ACC112 (cell line): ENCODE measurements at regions not wholly inside any gene's neighbourhood (a gene's known extent, or its start where the extent isn't known, plus 50 kb on each side); places are given as distances from the start of the nearest gene placed in this dataset.

Source experiments
- H2AFZ ChIP-seq: fragments of 200-600 bp; sonication (generic); one replicate; pipeline ENCODE4 v1.6.0; 2017; ENCODE audit warnings: antibody characterized with exemption, low read length; ENCODE audit not compliant: unreplicated experiment
- H3K27ac ChIP-seq: fragments of 200-600 bp; sonication (generic); 2 replicates; pipeline ENCODE4 v1.5.1; 2014; ENCODE audit warnings: low read depth, mild to moderate bottlenecking, antibody characterized with exemption, low read length, moderate library complexity
- H3K27me3 ChIP-seq: fragments of 200-600 bp; sonication (generic); 2 replicates; pipeline ENCODE4 v1.6.1; 2014; ENCODE audit warnings: mild to moderate bottlenecking, antibody characterized with exemption, low read length, moderate library complexity, mixed read lengths; ENCODE audit not compliant: insufficient read depth
- H3K36me3 ChIP-seq: fragments of 200-600 bp; sonication (generic); 2 replicates; pipeline ENCODE4 v1.6.1; 2016; ENCODE audit warnings: mild to moderate bottlenecking, antibody characterized with exemption, low read length, moderate library complexity, mixed read lengths; ENCODE audit not compliant: insufficient read depth
- H3K4me1 ChIP-seq: fragments of 200-600 bp; sonication (generic); one replicate; pipeline ENCODE4 v1.6.1; 2016; ENCODE audit warnings: low read length, mixed read lengths; ENCODE audit not compliant: insufficient read depth, unreplicated experiment, control insufficient read depth
- H3K4me3 ChIP-seq: fragments of 200-600 bp; sonication (generic); 2 replicates; pipeline ENCODE4 v1.5.1; 2014; ENCODE audit warnings: mild to moderate bottlenecking, low read depth, low read length
- H3K79me2 ChIP-seq: fragments of 200-600 bp; sonication (generic); one replicate; pipeline ENCODE4 v1.6.0; 2016; ENCODE audit warnings: low read length; ENCODE audit not compliant: control insufficient read depth, unreplicated experiment, insufficient read depth

DNA sequence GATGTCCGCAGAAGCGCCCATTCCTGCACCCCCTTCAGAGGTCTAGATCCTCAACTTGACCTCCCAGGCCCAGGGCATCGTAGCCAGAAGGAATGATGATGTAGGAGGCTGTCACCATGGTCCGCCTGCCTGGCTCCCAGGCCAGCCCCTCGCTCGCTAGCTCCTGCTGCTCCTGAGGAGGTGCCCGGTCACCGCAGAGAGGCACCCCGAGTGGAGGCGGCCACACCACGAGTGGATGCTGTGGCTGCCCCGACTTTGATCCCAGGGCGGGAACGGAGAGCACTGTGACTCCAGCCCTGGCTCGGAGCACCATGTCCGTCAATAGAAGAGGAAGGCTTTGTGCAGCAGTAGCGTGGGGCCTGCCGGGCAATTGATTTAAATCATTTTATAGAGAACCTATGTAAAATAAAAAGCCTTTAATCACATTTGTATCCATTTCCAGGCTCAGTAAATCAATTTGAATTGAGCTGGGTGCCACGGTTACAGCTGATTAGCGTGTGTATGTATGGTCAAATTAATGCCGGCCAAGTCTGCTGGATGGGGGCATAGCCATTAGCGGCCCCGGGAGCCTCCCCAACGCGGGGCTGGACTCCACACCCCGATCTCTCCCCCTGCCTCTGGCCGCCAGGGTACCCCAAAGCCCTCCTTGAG, 122.6 kb upstream of the GSE1 start:
- Histone ChIP-seq H3K27ac (no peak overlapping the region), H2AFZ (no peak overlapping the region), H3K36me3 (no peaks in the 10 kb centered on the region), H3K79me2 (no peaks in the 10 kb centered on the region), H3K4me3 (no peak overlapping the region), H3K27me3 (no peaks in the 10 kb centered on the region), H3K4me1 (peaks cover 11% of the 10 kb centered on the region)

DNA sequence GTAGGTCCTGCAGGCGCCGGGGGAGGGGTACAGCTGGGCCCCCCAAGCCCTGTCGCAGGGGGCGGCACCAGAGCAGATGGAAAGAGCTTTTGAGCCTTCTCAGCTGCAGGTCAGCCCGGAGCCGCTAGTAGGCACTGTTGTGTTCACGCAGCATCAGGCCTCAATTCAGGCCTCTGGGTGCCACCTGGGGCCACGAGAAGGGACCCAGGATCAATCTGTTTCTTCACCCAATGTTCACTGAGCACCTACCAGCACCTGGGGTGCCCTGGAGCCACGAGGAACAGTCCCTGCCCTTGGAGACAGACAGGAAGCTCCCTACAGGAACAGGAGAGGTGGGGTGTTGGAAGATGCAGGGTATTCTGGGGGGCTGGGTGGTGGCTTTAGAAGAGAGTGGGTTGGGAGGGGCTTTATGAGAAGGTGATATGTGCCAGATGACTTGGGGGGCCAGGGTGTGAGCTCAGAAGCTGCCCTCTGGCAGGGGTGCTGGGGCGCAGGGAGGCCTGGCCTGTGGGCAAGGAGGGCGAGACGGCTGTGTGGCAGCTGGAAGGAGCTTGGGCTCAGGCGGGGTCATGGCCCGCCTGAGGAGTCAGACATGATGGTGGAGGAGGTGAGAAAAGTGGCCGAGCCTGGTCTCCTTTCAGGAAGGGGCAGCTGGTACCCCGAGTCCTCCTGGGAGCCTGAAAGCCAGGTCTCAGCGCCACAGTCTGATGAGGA, 121.9 kb upstream of the GSE1 start:
- Histone ChIP-seq H2AFZ (no peak overlapping the region), H3K4me1 (peaks cover 11% of the 10 kb centered on the region), H3K79me2 (no peaks in the 10 kb centered on the region), H3K4me3 (no peak overlapping the region), H3K27ac (no peak overlapping the region), H3K27me3 (no peaks in the 10 kb centered on the region), H3K36me3 (no peaks in the 10 kb centered on the region)

DNA sequence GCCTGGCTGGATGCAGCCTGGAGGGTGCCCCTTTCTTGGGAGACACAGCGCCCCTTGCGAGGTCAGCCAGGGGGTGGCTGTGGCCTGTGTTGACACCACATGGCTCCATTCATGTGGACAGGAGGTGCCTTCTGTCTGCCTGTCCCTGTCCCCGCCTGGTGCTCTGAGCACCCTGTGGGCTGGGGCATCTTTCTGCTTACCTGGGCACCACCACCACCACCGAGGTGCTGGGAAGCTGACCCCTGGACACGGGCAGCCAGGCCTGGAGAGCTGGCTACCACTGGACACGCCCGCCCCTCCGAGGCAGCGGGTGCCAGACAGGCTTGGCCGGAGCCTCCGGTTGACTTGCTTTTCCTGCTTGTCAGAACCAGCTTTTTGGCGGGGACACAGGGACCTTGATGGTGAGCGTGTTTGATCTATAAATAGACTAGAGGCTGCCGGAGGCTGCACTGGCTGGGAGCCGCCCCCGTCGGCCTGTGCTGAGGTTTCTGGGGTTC, 121.3 kb upstream of the GSE1 start:
- Histone ChIP-seq H3K79me2 (no peaks in the 10 kb centered on the region), H3K4me1 (peaks cover 11% of the 10 kb centered on the region), H3K27me3 (no peaks in the 10 kb centered on the region), H3K36me3 (no peaks in the 10 kb centered on the region), H3K27ac (no peak overlapping the region), H2AFZ (no peak overlapping the region), H3K4me3 (no peak overlapping the region)

DNA sequence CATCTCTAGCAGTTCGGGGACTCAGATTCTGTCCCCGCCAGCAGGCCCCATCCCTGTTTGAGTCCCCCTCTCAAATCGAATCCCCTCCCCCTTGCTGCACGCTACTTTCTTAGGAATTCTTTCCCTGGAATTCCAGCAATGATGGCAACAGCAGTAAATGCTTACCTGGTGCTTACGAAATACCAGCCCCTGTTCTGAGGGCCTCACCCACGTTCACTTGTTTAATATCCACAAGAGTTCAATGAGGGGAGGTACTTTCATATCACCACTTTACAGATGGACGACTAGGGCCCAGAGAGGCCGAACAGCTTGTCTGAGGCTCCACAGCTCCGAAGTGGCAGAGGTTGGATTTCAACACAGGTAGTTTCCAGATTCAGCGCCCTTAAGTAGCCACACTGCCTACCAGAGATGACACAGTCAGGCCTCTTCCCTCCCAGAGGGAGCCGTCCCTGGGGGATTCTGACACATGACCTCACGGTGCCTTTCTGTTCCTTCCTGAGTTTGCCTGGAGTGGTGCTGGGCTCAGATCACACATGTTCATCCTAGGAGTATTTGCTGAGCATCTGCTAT, 120.7 kb upstream of the GSE1 start:
- Histone ChIP-seq H3K27ac (no peak overlapping the region), H3K4me3 (no peak overlapping the region), H3K36me3 (no peaks in the 10 kb centered on the region), H3K27me3 (no peaks in the 10 kb centered on the region), H3K4me1 (peaks cover 11% of the 10 kb centered on the region), H2AFZ (no peak overlapping the region), H3K79me2 (no peaks in the 10 kb centered on the region)

DNA sequence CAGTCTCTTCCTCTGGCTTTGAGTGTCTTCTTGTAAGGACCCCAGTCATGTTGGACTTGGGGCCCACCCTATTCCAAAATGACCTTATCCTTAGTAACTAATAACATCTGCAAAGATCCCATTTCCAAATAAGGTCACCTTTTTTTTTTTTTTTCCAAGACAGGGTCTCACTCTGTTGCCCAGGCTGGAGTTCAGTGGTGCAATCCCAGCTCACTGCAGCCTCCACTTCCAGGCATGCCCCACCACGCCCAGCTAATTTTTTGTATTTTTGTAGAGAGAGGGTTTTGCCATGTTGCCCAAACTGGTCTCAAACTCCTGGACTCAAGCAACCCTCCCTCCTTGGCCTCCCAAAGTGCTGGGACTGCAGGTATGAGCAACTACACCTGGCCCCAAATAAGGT, 118.8 kb upstream of the GSE1 start:
- Histone ChIP-seq H3K4me3 (no peak overlapping the region), H3K79me2 (no peaks in the 10 kb centered on the region), H3K4me1 (peaks cover 11% of the 10 kb centered on the region), H2AFZ (no peak overlapping the region), H3K27me3 (no peaks in the 10 kb centered on the region), H3K27ac (no peak overlapping the region), H3K36me3 (no peaks in the 10 kb centered on the region)

DNA sequence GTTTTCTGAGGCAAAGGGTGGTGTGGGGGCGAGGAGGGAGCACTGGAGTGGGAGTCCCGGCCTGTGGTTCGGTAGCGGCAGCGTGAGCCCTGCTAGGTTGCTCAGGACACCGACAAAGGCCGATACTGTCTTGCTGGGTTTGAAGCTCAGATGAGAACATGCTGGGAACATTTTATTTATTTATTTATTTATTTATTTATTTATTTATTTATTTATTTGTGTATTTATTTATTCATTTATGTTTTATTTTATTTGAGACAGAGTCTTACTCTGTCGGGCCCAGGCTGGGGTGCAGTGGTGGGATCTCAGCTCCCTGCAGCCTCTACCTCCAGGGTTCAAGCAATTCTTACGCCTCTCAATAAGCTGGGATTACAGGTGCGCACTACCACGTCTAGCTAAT, 117.9 kb upstream of the GSE1 start:
- H3K27me3 ChIP-seq = no peaks in the 10 kb centered on the region
- H3K4me1 ChIP-seq = peaks cover 11% of the 10 kb centered on the region
- no peak overlapping the region for H2AFZ ChIP-seq
- H3K4me3 ChIP-seq = no peak overlapping the region
- H3K27ac ChIP-seq = no peak overlapping the region
- H3K79me2 ChIP-seq = no peaks in the 10 kb centered on the region
- no peaks in the 10 kb centered on the region for H3K36me3 ChIP-seq

DNA sequence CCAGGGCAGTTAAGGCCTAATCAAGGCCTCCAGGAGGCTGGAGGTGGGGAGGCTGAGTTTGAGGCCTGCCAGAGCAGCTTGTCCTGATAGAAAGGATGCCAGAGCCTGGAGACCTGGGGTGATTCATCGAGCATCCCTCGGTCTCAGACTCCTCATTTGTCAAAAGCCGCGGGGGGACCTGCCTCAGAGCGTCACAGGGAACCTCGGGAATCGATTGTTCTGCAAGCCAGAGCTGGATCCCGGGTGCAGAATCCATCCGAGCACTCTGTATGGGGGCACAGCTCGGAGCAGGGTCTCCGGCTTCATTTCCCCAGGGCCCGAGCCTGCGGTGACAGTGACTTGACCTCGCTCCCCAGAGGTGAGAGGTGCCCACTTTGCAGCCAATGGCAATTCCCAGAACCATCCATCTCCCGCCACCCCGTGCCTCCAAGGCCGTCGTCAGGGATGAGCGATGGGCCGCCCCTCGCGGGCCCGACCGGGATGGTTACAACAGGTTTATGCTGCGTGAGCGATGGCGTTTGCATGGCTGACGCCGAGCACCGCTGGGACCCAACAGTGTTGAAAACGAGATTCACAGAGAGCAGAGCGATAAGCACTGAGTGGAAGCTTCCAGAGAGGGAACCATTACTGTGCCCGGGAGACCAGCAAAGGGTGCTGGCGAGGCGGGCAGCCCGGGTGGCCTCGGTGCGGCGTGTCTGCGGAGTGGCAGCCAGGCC, 117.1 kb upstream of the GSE1 start:
- no peaks in the 10 kb centered on the region for H3K36me3 ChIP-seq
- H3K4me3 ChIP-seq = no peak overlapping the region
- H3K27ac ChIP-seq = no peak overlapping the region
- no peaks in the 10 kb centered on the region for H3K27me3 ChIP-seq
- H3K79me2 ChIP-seq = no peaks in the 10 kb centered on the region
- H2AFZ ChIP-seq = no peak overlapping the region
- peaks cover 11% of the 10 kb centered on the region for H3K4me1 ChIP-seq

DNA sequence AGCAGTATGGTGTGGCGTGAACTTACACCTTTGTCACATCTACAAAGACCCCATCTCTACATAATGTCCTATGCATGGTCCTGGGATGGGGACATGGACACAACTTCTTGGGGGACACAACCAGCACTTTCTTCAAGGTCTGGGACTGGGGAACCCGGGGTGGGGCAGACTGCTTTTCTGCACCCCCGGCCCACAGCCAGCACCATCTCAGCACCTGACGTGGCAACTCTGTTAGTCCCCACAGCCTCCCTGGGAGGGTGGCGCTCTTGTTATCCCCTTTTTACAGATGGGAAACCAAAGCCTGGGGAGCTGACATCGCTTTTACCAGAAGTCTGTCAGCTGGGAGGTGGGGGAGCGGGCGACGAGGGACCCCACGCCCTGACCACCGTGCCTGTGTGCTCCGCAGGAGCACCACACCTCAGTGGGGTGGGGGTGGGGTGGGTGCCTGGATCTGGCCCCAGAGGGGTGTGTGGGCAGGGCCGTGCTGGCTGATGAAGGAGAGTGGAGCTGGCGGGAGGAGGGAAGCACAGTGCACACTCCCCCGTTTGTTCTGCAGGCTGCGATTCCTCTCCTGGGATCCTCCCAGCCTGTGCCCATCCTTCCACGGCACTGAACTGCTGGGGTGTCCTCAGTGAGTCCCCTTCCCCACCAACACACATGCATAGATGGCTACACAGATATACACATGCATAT, 115.4 kb upstream of the GSE1 start:
- no peaks in the 10 kb centered on the region for H3K36me3 ChIP-seq
- H3K4me3 ChIP-seq = no peak overlapping the region
- no peaks in the 10 kb centered on the region for H3K27me3 ChIP-seq
- no peaks in the 10 kb centered on the region for H3K4me1 ChIP-seq
- no peak overlapping the region for H3K27ac ChIP-seq
- no peak overlapping the region for H2AFZ ChIP-seq
- no peaks in the 10 kb centered on the region for H3K79me2 ChIP-seq

DNA sequence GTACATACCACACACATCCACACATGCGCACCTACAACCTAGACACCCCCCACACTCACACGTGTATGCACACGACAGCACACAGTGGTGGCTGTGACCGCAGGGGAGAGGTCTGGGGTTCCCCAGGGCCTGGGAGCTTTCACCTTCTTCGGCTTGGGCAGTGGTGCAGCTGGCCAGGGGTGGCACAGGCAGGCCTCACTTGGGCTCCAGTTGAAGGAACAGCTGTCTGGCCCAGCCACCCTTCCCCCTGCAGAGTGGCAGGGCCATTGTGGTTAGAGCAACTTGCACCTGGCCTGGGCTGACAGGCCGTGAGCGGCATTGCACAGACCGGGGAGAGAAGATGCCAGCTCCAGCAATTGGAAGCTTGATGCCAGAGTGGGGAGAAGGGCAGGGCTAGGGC, 114.5 kb upstream of the GSE1 start:
- no peaks in the 10 kb centered on the region for H3K36me3 ChIP-seq
- H3K27me3 ChIP-seq = no peaks in the 10 kb centered on the region
- no peak overlapping the region for H3K4me3 ChIP-seq
- no peak overlapping the region for H3K27ac ChIP-seq
- no peaks in the 10 kb centered on the region for H3K79me2 ChIP-seq
- H2AFZ ChIP-seq = no peak overlapping the region
- no peaks in the 10 kb centered on the region for H3K4me1 ChIP-seq

DNA sequence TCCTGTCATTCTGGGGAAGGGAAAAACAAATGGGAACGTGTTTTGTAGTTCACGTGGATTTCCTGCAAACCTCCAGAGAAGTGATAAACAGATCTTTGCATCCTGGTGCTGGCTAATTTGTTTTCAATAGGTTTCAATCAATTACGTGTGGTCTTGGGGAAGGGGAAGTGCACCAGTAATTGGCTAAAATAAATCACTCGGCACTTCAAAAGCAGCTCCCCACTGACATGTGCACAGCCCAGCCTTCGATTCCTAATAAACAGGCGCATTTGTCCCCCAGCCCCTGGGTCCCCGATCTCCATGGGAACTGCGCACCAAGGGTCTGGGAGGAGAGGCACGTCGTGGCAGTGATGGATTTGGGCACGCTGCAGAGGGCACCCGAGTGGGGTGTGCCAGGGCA, 112.9 kb upstream of the GSE1 start:
- no peak overlapping the region for H3K27ac ChIP-seq
- H2AFZ ChIP-seq = no peak overlapping the region
- H3K4me1 ChIP-seq = no peaks in the 10 kb centered on the region
- no peaks in the 10 kb centered on the region for H3K36me3 ChIP-seq
- no peaks in the 10 kb centered on the region for H3K27me3 ChIP-seq
- no peak overlapping the region for H3K4me3 ChIP-seq
- no peaks in the 10 kb centered on the region for H3K79me2 ChIP-seq
